AG04450 (cell line): ENCODE measurements at regions not wholly inside any gene's neighbourhood (a gene's known extent, or its start where the extent isn't known, plus 50 kb on each side); places are given as distances from the start of the nearest gene placed in this dataset.
A peak's percentile ranks its signal among the peaks of the same experiment; 100 is the strongest.

Experiments used
- CTCF ChIA-PET: fragments of 300-600, 350-600 bp; formaldehyde crosslinking; extraction: SDS; loops from one replicate; lab custom pipeline; 2022; ENCODE audit warnings: antibody characterized with exemption, inconsistent platforms; lab: Charles Lee
- POLR2A ChIA-PET: fragments of 350-600 bp; formaldehyde crosslinking; extraction: SDS; loops from one replicate; lab custom pipeline; 2021; ENCODE audit warnings: antibody characterized with exemption, inconsistent platforms; lab: Yijun Ruan, JAX
- DNase-seq: peaks from one replicate; pipeline ENCODE4 v3.0.0-alpha.2; 2011; ENCODE audit warnings: low read depth, low spot score
- H3K27ac ChIP-seq: one replicate; pipeline ENCODE4 v1.5.1; 2012; ENCODE audit warnings: low read depth, low read length, control low read depth
- H3K27me3 ChIP-seq: one replicate; pipeline ENCODE4 v1.6.0; 2012; ENCODE audit warnings: low read length; ENCODE audit not compliant: control insufficient read depth, insufficient read depth
- H3K4me3 ChIP-seq: 2 replicates; pipeline ENCODE4 v1.5.1; 2011; ENCODE audit warnings: mild to moderate bottlenecking, low read depth, low read length, control low read depth
- H3K9me3 ChIP-seq: 2 replicates; pipeline ENCODE4 v1.5.1; 2012; ENCODE audit warnings: low read length; ENCODE audit not compliant: control insufficient read depth, insufficient read depth
- CTCF ChIP-seq: IDR thresholded peaks from 2 replicates; pipeline ENCODE4 v1.5.1; 2011; ENCODE audit warnings: low read depth, low read length, control low read depth, inconsistent platforms

- DNase-seq, result no peak
- Histone ChIP-seq H3K4me3 (peak overlapping the region; percentile 66), H3K27ac (no peak overlapping the region), H3K9me3 (no peaks in the 10 kb centered on the region; the same call in 1 of the 2 replicates), H3K27me3 (peaks cover 35% of the 10 kb centered on the region)
- TF ChIP-seq CTCF, result peak; percentile 82
- POLR2A ChIA-PET, result interaction anchor here (0.6 kb wide), 1 partner anchor 176 kb away, joined by 5 read pairs; no protein-coding TSS in a partner anchor
- CTCF ChIA-PET, result interaction anchor here (0.6 to 4.7 kb wide), 44 partner anchors 9 to 1903 kb away, joined by 3 to 122 read pairs (median 4); partner anchors contain the start of gene VRK1
Observed at GRCh38 chr14:96741151-96741977, 55.8 kb upstream of the VRK1 start.

- Histone ChIP-seq H3K27me3 (peaks cover 13% of the 10 kb centered on the region), H3K4me3 (no peak overlapping the region), H3K9me3 (no peaks in the 10 kb centered on the region; the same call in 1 of the 2 replicates), H3K27ac (no peak overlapping the region)
- ChIA-PET CTCF (interaction anchor here (2.7 kb wide), 1 partner anchor 178 kb away, joined by 15 read pairs; no protein-coding TSS in a partner anchor), POLR2A (no interaction called here)
- DNase-seq, result no peak
- TF ChIP-seq CTCF, result no peak
Observed at GRCh38 chr14:96744262-96744661, 52.9 kb upstream of the VRK1 start.

GRCh38 chr14:96745500-96746051 lies 51.6 kb upstream of the VRK1 start:
- no peak for DNase-seq
- no peaks in the 10 kb centered on the region; the same call in 1 of the 2 replicates for H3K9me3 ChIP-seq
- ChIA-PET CTCF (interaction anchor here (2.7 kb wide), 1 partner anchor 179 kb away, joined by 15 read pairs; no protein-coding TSS in a partner anchor), POLR2A (no interaction called here)
- H3K27me3 ChIP-seq, result peaks cover 8% of the 10 kb centered on the region
- no peak for TF ChIP-seq CTCF
- no peak overlapping the region for H3K27ac ChIP-seq
- no peak overlapping the region for H3K4me3 ChIP-seq

- H3K27me3 ChIP-seq, result peaks cover 8% of the 10 kb centered on the region
- POLR2A ChIA-PET, result no interaction called here
- TF ChIP-seq CTCF, result no peak
- no peak for DNase-seq
- H3K4me3 ChIP-seq, result no peak overlapping the region
- no peak overlapping the region for H3K27ac ChIP-seq
- H3K9me3 ChIP-seq, result no peaks in the 10 kb centered on the region; the same call in 1 of the 2 replicates
- CTCF ChIA-PET, result interaction anchor here (1.6 kb wide), 1 partner anchor 107 kb away, joined by 4 read pairs; no protein-coding TSS in a partner anchor
Observed at GRCh38 chr14:96746101-96746500, 51.1 kb upstream of the VRK1 start.
